K562 (cell line): ENCODE measurements at regions not wholly inside any gene's neighbourhood (a gene's known extent, or its start where the extent isn't known, plus 50 kb on each side); places are given as distances from the start of the nearest gene placed in this dataset.

Experiments
- CREB1 ChIP-seq, 2 experiments: sonication (generic) in 1 of 2; formaldehyde crosslinking in 1 of 2; IDR thresholded peaks; 2 replicates each; pipeline versions ENCODE4 v1.6.1 to v1.8.0; 2012 to 2022; ENCODE audit warnings: inconsistent platforms in 1 of 2, mild to moderate bottlenecking in 1 of 2, missing genetic modification reagents in 1 of 2, moderate library complexity in 1 of 2
- EHMT2 ChIP-seq: fragments of 450-650 bp; IDR thresholded peaks from 2 replicates; pipeline ENCODE4 v1.6.1; 2018; ENCODE audit warnings: antibody characterized with exemption
- POLR2AphosphoS5 ChIP-seq: IDR thresholded peaks from 2 replicates; pipeline ENCODE4 v1.6.1; 2011; ENCODE audit warnings: mild to moderate bottlenecking, low read depth, low read length, moderate library complexity; ENCODE audit not compliant: control insufficient read depth, insufficient read depth
- TF ChIP-seq, protein P1 (sequence below): fragments of 250-450 bp; sonication (Bioruptor Pico); IDR thresholded peaks from 2 replicates; pipeline ENCODE4 v1.4.0; 2020; ENCODE audit warnings: mild to moderate bottlenecking

DNA sequence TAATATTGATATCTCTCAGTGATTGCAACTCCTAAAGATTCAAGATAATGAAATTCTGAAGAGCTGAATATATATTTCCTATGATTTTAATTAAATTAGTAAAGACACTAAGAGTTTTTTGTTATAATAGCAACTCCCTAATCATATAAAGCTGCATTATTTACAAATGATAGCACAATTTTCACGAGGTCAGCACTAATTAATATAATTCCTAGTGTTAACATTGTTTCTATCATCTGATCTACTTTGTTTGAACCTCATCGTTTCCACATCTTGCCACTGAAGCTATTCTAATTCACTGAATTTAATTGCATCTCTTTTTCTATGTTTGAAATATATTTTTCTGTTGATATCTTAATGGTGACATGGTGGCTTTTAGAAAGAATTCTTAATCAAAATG lies 279.1 kb upstream of the ADGRL4 start:
- TF ChIP-seq POLR2AphosphoS5 (no peak), EHMT2 (no peak), CREB1 (IDR thresholded peaks at IDR 0.05) (no peak), CREB1 (CRISPR knock-in tag; IDR thresholded peaks at IDR 0.05) (no peak)
- TF ChIP-seq, protein P1, sequence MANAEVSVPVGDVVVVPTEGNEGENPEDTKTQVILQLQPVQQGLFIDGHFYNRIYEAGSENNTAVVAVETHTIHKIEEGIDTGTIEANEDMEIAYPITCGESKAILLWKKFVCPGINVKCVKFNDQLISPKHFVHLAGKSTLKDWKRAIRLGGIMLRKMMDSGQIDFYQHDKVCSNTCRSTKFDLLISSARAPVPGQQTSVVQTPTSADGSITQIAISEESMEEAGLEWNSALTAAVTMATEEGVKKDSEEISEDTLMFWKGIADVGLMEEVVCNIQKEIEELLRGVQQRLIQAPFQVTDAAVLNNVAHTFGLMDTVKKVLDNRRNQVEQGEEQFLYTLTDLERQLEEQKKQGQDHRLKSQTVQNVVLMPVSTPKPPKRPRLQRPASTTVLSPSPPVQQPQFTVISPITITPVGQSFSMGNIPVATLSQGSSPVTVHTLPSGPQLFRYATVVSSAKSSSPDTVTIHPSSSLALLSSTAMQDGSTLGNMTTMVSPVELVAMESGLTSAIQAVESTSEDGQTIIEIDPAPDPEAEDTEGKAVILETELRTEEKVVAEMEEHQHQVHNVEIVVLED (CRISPR knock-in tag) = no peak
